ENCODE measurements at regions not wholly inside any gene's neighbourhood (a gene's known extent, or its start where the extent isn't known, plus 50 kb on each side); places are given as distances from the start of the nearest gene placed in this dataset.

DNA sequence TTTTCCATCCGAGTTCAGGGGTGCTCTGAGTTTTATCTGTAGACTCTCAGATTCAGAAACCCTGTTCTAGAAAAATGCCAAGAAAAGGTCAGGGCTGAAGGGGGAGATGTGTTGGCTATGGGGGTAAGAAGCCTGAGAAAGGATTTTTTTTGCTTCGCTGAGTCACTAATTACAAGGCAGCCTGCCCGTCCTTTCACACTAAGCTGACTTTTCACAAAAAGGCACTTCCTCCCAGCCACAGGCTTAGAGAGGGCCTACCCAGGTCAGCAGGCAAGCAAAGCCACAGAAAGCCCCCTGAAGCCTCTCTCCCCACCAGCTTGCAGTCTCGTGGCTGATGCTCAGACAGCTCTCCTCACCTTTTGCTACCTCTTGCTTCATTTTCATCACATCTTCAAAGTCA, 192.6 kb upstream of the PRICKLE2 start:
- DNase-seq (ENCODE audit: low spot score in 2 of 2), result no peak
- H3K4me3 ChIP-seq (ENCODE audit: low read depth, poor library complexity, severe bottlenecking), result no peak overlapping the region
- 50 to 65% methylated on average over 4 of the region's 4 CpGs for WGBS, 2 donors
- TF ChIP-seq POLR2A (IDR thresholded peaks at IDR 0.05), result no peak
- TF ChIP-seq, protein P1, sequence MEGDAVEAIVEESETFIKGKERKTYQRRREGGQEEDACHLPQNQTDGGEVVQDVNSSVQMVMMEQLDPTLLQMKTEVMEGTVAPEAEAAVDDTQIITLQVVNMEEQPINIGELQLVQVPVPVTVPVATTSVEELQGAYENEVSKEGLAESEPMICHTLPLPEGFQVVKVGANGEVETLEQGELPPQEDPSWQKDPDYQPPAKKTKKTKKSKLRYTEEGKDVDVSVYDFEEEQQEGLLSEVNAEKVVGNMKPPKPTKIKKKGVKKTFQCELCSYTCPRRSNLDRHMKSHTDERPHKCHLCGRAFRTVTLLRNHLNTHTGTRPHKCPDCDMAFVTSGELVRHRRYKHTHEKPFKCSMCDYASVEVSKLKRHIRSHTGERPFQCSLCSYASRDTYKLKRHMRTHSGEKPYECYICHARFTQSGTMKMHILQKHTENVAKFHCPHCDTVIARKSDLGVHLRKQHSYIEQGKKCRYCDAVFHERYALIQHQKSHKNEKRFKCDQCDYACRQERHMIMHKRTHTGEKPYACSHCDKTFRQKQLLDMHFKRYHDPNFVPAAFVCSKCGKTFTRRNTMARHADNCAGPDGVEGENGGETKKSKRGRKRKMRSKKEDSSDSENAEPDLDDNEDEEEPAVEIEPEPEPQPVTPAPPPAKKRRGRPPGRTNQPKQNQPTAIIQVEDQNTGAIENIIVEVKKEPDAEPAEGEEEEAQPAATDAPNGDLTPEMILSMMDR (IDR thresholded peaks at IDR 0.05), result no peak
- intact Hi-C loops (cut with DNase I; ENCODE audit: low total_unique reads), result no loop called here

DNA sequence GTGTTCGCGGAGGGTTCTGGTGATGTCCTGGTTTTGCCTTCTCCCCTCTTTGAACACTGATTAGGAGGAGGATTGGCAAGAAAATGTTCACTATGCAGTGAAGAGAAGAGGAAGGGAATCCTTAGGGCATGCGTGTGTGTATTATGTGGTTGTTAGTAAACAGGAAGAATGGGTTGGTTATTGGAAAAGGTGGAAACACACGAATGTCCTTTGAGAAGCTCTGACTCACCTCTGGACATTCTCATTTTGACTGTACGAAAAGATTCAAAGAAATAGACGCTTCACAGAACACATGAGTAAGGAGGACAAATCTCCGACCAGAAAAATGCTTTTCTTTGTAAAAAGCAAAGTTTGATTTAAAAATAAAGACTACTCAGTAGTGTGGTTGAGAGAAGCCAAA, 188.8 kb upstream of the PRICKLE2 start:
- no peak overlapping the region for H3K4me3 ChIP-seq (ENCODE audit: low read depth, poor library complexity, severe bottlenecking)
- intact Hi-C loops (cut with DNase I; ENCODE audit: low total_unique reads), result no loop called here
- TF ChIP-seq POLR2A (IDR thresholded peaks at IDR 0.05), result no peak
- TF ChIP-seq, protein P1 (IDR thresholded peaks at IDR 0.05), result no peak
- no peak for DNase-seq (ENCODE audit: low spot score in 2 of 2)
- WGBS, 2 donors, result 92 to 94% methylated on average over 7 of the region's 7 CpGs

DNA sequence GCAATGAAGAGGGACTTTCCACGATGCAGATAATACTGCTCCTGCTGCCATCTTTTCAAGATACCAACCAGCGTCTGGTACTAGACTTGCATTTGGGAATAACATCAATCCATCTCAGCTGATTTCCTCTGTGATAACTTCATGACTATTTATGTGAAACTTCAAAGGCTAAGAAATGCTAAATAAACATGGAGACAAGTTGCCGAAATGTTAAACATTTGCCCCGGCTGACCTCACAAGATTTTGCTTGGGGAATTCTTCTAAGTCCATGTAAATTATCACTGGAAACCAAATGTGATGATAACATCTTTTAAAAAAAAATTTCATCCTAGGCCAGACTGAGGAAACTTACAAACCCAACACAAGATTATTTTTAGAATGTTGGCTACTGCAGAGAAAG, 185.8 kb upstream of the PRICKLE2 start:
- 72 to 74% methylated on average over 4 of the region's 4 CpGs for WGBS, 2 donors
- H3K4me3 ChIP-seq (ENCODE audit: low read depth, poor library complexity, severe bottlenecking), result no peak overlapping the region
- intact Hi-C loops (cut with DNase I; ENCODE audit: low total_unique reads), result no loop called here
- TF ChIP-seq, protein P1 (IDR thresholded peaks at IDR 0.05), result no peak
- no peak for TF ChIP-seq POLR2A (IDR thresholded peaks at IDR 0.05)
- no peak for DNase-seq (ENCODE audit: low spot score in 2 of 2)

DNA sequence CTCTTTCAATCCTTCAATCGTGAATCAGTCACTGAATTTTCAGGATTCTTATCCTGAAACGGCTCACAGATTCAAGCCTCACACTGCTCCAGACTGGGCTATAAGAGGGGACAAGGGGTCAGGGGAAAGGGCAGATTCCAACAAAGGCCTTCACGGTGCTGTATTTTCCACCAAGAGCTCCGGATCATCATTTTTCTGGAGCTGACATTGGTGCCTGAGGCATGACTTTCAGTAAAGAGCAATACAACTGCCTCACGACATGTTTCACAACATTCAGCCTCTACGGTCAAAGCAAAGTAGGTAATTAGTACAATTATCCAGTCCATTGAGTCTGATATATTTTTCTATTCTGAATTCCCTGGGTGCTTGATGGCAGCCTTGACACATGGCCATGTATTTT, 185.0 kb upstream of the PRICKLE2 start:
- WGBS, 2 donors, result 80 to 87% methylated on average over 6 of the region's 6 CpGs
- no peak overlapping the region for H3K4me3 ChIP-seq (ENCODE audit: low read depth, poor library complexity, severe bottlenecking)
- intact Hi-C loops (cut with DNase I; ENCODE audit: low total_unique reads), result no loop called here
- no peak for DNase-seq (ENCODE audit: low spot score in 2 of 2)
- TF ChIP-seq POLR2A (IDR thresholded peaks at IDR 0.05), result no peak
- TF ChIP-seq, protein P1 (IDR thresholded peaks at IDR 0.05), result no peak

DNA sequence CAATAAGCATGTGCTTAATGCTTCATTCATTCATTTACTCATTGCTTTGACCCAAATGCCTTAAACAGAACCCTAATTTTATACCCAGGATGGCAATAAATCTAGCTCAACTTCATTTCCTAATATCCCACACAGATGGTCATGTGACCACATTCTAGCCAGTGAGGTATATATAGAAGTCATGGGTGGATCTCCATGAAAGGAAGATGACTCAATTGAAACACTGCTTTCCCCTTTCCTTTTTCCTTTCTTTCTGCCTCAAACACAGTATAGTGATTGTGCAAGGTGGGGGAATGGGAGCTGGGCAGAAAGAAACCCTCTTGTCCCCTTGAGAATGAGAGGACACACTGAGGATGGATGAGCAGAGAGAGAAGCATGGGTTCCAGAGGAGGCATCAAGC, 183.5 kb upstream of the PRICKLE2 start:
- DNase-seq (ENCODE audit: low spot score in 2 of 2), result no peak
- TF ChIP-seq, protein P1 (IDR thresholded peaks at IDR 0.05), result no peak
- TF ChIP-seq POLR2A (IDR thresholded peaks at IDR 0.05), result no peak
- H3K4me3 ChIP-seq (ENCODE audit: low read depth, poor library complexity, severe bottlenecking), result no peak overlapping the region
- intact Hi-C loops (cut with DNase I; ENCODE audit: low total_unique reads), result loop anchor here (10.0 kb wide), 1 partner anchor 76 kb away; no protein-coding TSS in a partner anchor

DNA sequence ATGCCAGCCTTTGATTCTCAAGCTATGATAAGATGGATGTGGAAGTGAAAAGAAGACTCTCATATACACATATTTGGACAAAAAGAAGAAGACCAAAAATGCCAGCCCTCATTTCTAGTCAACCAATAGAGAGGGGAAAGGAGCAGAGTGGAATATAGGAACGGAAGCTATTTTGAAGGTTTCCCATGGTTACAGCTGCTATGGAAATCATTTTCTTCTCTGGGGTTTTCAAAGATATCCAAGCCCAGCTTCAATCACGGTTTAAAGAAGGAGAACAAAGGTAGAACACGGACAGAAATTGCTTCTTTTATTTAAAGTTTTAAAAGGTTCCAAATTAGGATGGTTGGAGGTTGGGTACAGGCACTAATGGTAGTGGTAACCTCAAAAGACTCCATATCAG, 181.0 kb upstream of the PRICKLE2 start:
- TF ChIP-seq POLR2A (IDR thresholded peaks at IDR 0.05), result no peak
- TF ChIP-seq, protein P1 (IDR thresholded peaks at IDR 0.05), result no peak
- intact Hi-C loops (cut with DNase I; ENCODE audit: low total_unique reads), result loop anchor here (10.0 kb wide), 1 partner anchor 79 kb away; no protein-coding TSS in a partner anchor
- no peak overlapping the region for H3K4me3 ChIP-seq (ENCODE audit: low read depth, poor library complexity, severe bottlenecking)
- DNase-seq (ENCODE audit: low spot score in 2 of 2), result no peak
- 74 to 79% methylated on average over 3 of the region's 3 CpGs for WGBS, 2 donors
